Fibroblast of lung (primary cell): ENCODE measurements at regions not wholly inside any gene's neighbourhood (a gene's known extent, or its start where the extent isn't known, plus 50 kb on each side); places are given as distances from the start of the nearest gene placed in this dataset.

Source experiments
- EZH2 ChIP-seq: IDR thresholded peaks from 2 replicates; pipeline ENCODE4 v1.5.1; 2012; ENCODE audit warnings: low read length, control low read depth, mild to moderate bottlenecking; ENCODE audit errors: missing control alignments
- TF ChIP-seq, protein P1 (sequence below), 2 donors: IDR thresholded peaks in 1 of 2; conservative IDR thresholded peaks in 1 of 2; 1 replicate in 1 of 2; 2 replicates in 1 of 2; pipeline ENCODE4 v1.5.1; 2011 to 2012; ENCODE audit warnings: low read length in 2 of 2, control low read depth in 1 of 2, inconsistent platforms in 1 of 2, low read depth in 1 of 2, mild to moderate bottlenecking in 1 of 2

DNA sequence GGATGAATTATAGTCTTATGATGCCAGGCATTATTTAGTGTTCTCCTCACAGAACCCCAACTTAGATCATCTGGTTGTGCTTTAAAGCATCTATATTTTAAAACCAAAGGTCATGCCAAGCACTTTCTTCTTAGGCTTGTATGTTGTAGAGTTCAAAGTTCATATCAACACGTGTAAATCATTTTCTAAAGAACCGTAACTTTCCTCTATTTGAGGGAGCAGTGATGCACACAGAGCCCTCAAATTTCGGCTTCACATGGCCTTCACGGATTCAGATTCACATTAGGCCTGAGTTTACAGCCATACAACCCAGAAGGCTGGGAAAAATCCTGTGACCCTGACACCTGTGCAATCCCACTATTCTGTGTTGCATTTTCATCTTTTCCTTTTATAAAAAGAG is 52.1 kb upstream of the SEC16B start:
- TF ChIP-seq, protein P1, sequence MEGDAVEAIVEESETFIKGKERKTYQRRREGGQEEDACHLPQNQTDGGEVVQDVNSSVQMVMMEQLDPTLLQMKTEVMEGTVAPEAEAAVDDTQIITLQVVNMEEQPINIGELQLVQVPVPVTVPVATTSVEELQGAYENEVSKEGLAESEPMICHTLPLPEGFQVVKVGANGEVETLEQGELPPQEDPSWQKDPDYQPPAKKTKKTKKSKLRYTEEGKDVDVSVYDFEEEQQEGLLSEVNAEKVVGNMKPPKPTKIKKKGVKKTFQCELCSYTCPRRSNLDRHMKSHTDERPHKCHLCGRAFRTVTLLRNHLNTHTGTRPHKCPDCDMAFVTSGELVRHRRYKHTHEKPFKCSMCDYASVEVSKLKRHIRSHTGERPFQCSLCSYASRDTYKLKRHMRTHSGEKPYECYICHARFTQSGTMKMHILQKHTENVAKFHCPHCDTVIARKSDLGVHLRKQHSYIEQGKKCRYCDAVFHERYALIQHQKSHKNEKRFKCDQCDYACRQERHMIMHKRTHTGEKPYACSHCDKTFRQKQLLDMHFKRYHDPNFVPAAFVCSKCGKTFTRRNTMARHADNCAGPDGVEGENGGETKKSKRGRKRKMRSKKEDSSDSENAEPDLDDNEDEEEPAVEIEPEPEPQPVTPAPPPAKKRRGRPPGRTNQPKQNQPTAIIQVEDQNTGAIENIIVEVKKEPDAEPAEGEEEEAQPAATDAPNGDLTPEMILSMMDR (conservative IDR thresholded peaks at IDR 0.05 in 1 of 2, IDR thresholded peaks at IDR 0.05 in 1 of 2; ENCODE audit: low read depth in 1 of 2, low read length in 2 of 2), result no peak
- TF ChIP-seq EZH2, result no peak
